IMR-90 (cell line): ENCODE measurements at regions not wholly inside any gene's neighbourhood (a gene's known extent, or its start where the extent isn't known, plus 50 kb on each side); places are given as distances from the start of the nearest gene placed in this dataset.

Source experiments
- ATAC-seq: fragments of 200-7000 bp; cut with Tn5 transposase; 2 replicates; pipeline ENCODE4 v1.9.1; 2020; ENCODE audit warnings: low read depth, mild to moderate bottlenecking, moderate library complexity
- BruUV-seq: library from RNA; stranded (reverse); fragments of 400-500 nt; replicated peaks from 2 replicates; lab custom pipeline; 2021; lab: Mats Ljungman, UMichigan
- CTCF ChIA-PET: fragments of 300-600 bp; formaldehyde crosslinking; extraction: SDS; loops from one replicate; lab custom pipeline; 2021; ENCODE audit warnings: antibody characterized with exemption; lab: Yijun Ruan, JAX
- POLR2A ChIA-PET: fragments of 300-600 bp; sonication (Branson Sonifier 250); formaldehyde crosslinking; loops from one replicate; lab custom pipeline; 2022; ENCODE audit warnings: antibody characterized with exemption; ENCODE audit not compliant: unreplicated experiment; lab: Charles Lee
- DNase-seq: peaks from one replicate; pipeline ENCODE4 v3.0.0; 2013
- H2AFZ ChIP-seq: replicated peaks from 2 replicates; pipeline ENCODE3; 2013; ENCODE audit warnings: low read length, mild to moderate bottlenecking; ENCODE audit not compliant: poor library complexity
- H2AK5ac ChIP-seq: 2 replicates; pipeline ENCODE4 v1.6.1; 2013; ENCODE audit warnings: low read depth, low read length, inconsistent platforms
- H2AK9ac ChIP-seq: replicated peaks from 2 replicates; pipeline ENCODE3; 2013; ENCODE audit warnings: mild to moderate bottlenecking, low read depth, low read length, moderate library complexity; ENCODE audit not compliant: poor library complexity
- H2BK120ac ChIP-seq: 2 replicates; pipeline ENCODE4 v1.6.1; 2013; ENCODE audit warnings: low read depth, low read length, inconsistent platforms
- H2BK15ac ChIP-seq: 3 replicates; pipeline ENCODE4 v1.6.1; 2013; ENCODE audit warnings: low read depth, low read length, inconsistent platforms
- H2BK20ac ChIP-seq: 2 replicates; pipeline ENCODE4 v1.6.1; 2013; ENCODE audit warnings: low read depth, mild to moderate bottlenecking, inconsistent platforms, low read length, moderate library complexity
- H2BK5ac ChIP-seq: 2 replicates; pipeline ENCODE4 v1.6.1; 2013; ENCODE audit warnings: mild to moderate bottlenecking, low read depth, low read length, inconsistent platforms; ENCODE audit not compliant: poor library complexity, severe bottlenecking
- H3K14ac ChIP-seq: replicated peaks from 2 replicates; pipeline ENCODE4 v1.6.1; 2013; ENCODE audit warnings: low read depth, low read length, inconsistent platforms
- H3K18ac ChIP-seq: 2 replicates; pipeline ENCODE4 v1.6.1; 2013; ENCODE audit warnings: low read depth, low read length, control low read depth
- H3K23ac ChIP-seq: 2 replicates; pipeline ENCODE4 v1.6.1; 2013; ENCODE audit warnings: low read depth, low read length, inconsistent platforms
- H3K27ac ChIP-seq: 2 replicates; pipeline ENCODE4 v1.5.1; 2013; ENCODE audit warnings: mild to moderate bottlenecking, control low read depth, low read length; ENCODE audit not compliant: insufficient read depth
- H3K27me3 ChIP-seq: 2 replicates; pipeline ENCODE4 v1.6.1; 2013; ENCODE audit warnings: low read length; ENCODE audit not compliant: control insufficient read depth, insufficient read depth
- H3K36me3 ChIP-seq: 2 replicates; pipeline ENCODE4 v1.6.1; 2013; ENCODE audit warnings: low read length, mixed read lengths; ENCODE audit not compliant: control insufficient read depth, insufficient read depth
- H3K4ac ChIP-seq: 2 replicates; pipeline ENCODE4 v1.6.1; 2013; ENCODE audit warnings: low read depth, low read length, inconsistent platforms
- H3K4me1 ChIP-seq: 2 replicates; pipeline ENCODE4 v1.6.1; 2013; ENCODE audit warnings: low read length, mixed read lengths; ENCODE audit not compliant: control insufficient read depth, insufficient read depth
- H3K4me2 ChIP-seq: 2 replicates; pipeline ENCODE4 v1.6.1; 2013; ENCODE audit warnings: low read depth, mild to moderate bottlenecking, control low read depth, low read length, moderate library complexity
- H3K4me3 ChIP-seq: 2 replicates; pipeline ENCODE4 v1.5.1; 2013; ENCODE audit warnings: low read depth, mild to moderate bottlenecking, control low read depth, low read length, moderate library complexity; ENCODE audit not compliant: insufficient read depth
- H3K56ac ChIP-seq: 2 replicates; pipeline ENCODE4 v1.6.1; 2013; ENCODE audit warnings: low read length, inconsistent platforms; ENCODE audit not compliant: insufficient read depth; ENCODE audit errors: extremely low read depth
- H3K79me1 ChIP-seq, 2 experiments: 2 replicates each; pipeline ENCODE4 v1.6.1; 2013; ENCODE audit warnings: low read length in 2 of 2, inconsistent platforms in 1 of 2, low read depth in 1 of 2
- H3K9ac ChIP-seq: 2 replicates; pipeline ENCODE4 v1.6.1; 2013; ENCODE audit warnings: low read depth, low read length, control low read depth
- H3K9me1 ChIP-seq: 2 replicates; pipeline ENCODE4 v1.6.1; 2013; ENCODE audit warnings: low read length, inconsistent platforms; ENCODE audit not compliant: insufficient read depth
- H3K9me3 ChIP-seq: 2 replicates; pipeline ENCODE4 v1.6.1; 2013; ENCODE audit warnings: low read length; ENCODE audit not compliant: control insufficient read depth, insufficient read depth
- H4K20me1 ChIP-seq: 2 replicates; pipeline ENCODE4 v1.6.1; 2013; ENCODE audit warnings: low read length, inconsistent platforms; ENCODE audit not compliant: insufficient read depth
- H4K5ac ChIP-seq: 2 replicates; pipeline ENCODE4 v1.6.1; 2013; ENCODE audit warnings: mild to moderate bottlenecking, low read depth, low read length, control low read depth
- H4K8ac ChIP-seq, 2 experiments: 2 replicates each; pipeline ENCODE4 v1.6.1; 2013; ENCODE audit warnings: low read depth in 2 of 2, low read length in 2 of 2, control low read depth in 1 of 2, inconsistent platforms in 1 of 2
- H4K91ac ChIP-seq: 2 replicates; pipeline ENCODE4 v1.6.1; 2013; ENCODE audit warnings: low read depth, low read length, inconsistent platforms; ENCODE audit not compliant: insufficient read depth
- BHLHE40 ChIP-seq: fragments of 150-350 bp; IDR thresholded peaks from 2 replicates; pipeline ENCODE4 v1.6.1; 2016; ENCODE audit warnings: mild to moderate bottlenecking, low read depth, low read length
- CEBPB ChIP-seq: IDR thresholded peaks from 2 replicates; pipeline ENCODE4 v1.6.1; 2012; ENCODE audit warnings: low read depth, low read length, improper control_type of control experiment
- FOS ChIP-seq: fragments of 150-350 bp; IDR thresholded peaks from 2 replicates; pipeline ENCODE4 v1.6.1; 2016; ENCODE audit warnings: low read depth, low read length
- MAFK ChIP-seq: IDR thresholded peaks from 2 replicates; pipeline ENCODE4 v1.6.1; 2012; ENCODE audit warnings: low read depth, low read length, improper control_type of control experiment
- MAZ ChIP-seq: IDR thresholded peaks from 2 replicates; pipeline ENCODE4 v1.6.1; 2012; ENCODE audit warnings: low read depth, mild to moderate bottlenecking, low read length, improper control_type of control experiment, moderate library complexity, borderline replicate concordance
- MXI1 ChIP-seq: IDR thresholded peaks from 2 replicates; pipeline ENCODE4 v1.6.1; 2012; ENCODE audit warnings: low read depth, mild to moderate bottlenecking, low read length, moderate library complexity, borderline replicate concordance
- NFE2L2 ChIP-seq: fragments of 150-350 bp; IDR thresholded peaks from 2 replicates; pipeline ENCODE4 v1.6.1; 2016; ENCODE audit warnings: low read depth, mild to moderate bottlenecking, low read length
- POLR2A ChIP-seq: IDR thresholded peaks from 2 replicates; pipeline ENCODE4 v1.6.1; 2012; ENCODE audit warnings: mild to moderate bottlenecking, low read depth, low read length
- RAD21 ChIP-seq: IDR thresholded peaks from 2 replicates; pipeline ENCODE4 v1.6.1; 2012; ENCODE audit warnings: low read length, improper control_type of control experiment
- RCOR1 ChIP-seq: IDR thresholded peaks from 2 replicates; pipeline ENCODE4 v1.6.1; 2012; ENCODE audit warnings: mild to moderate bottlenecking, low read length, improper control_type of control experiment; ENCODE audit not compliant: insufficient replicate concordance
- RFX5 ChIP-seq: IDR thresholded peaks from 2 replicates; pipeline ENCODE4 v1.8.0; 2012; ENCODE audit warnings: low read depth, mild to moderate bottlenecking, low read length, moderate library complexity
- SMC3 ChIP-seq: fragments of 150-350 bp; IDR thresholded peaks from 2 replicates; pipeline ENCODE4 v1.6.1; 2016; ENCODE audit warnings: low read depth, mild to moderate bottlenecking, antibody characterized with exemption, low read length, moderate library complexity
- WGBS, 2 experiments: methylation state at CpG; one replicate each; pipeline versions ENCODE4 v1.1.5 to v1.1.7; 2013; ENCODE audit warnings: missing lambda C conversion rate in 2 of 2; ENCODE audit not compliant: insufficient read length in 1 of 2; ENCODE audit errors: extremely low coverage in 2 of 2; 5-methylcytosine and 5-hydroxymethylcytosine counted together
- dilution Hi-C: fragments of 300-500 bp; cut with HindIII; formaldehyde crosslinking; loops from one replicate; pipeline ENCODE4 v1.14.3; 2018; ENCODE audit warnings: low sequenced_read_pairs; ENCODE audit not compliant: unreplicated experiment
- in situ Hi-C: fragments of 300-500 bp; cut with MboI; formaldehyde crosslinking; loops from 3 replicates; pipeline ENCODE4 v1.14.3; 2019; ENCODE audit warnings: low sequenced_read_pairs, inconsistent platforms, mixed read lengths
- intact Hi-C: fragments of 100-400 bp; cut with micrococcal nuclease; formaldehyde crosslinking; loops from 2 replicates; pipeline ENCODE4 v1.10.0; 2022
- TF ChIP-seq, protein P1 (sequence below): conservative IDR thresholded peaks from 2 replicates; pipeline ENCODE4 v1.5.1; 2012; ENCODE audit warnings: mild to moderate bottlenecking, low read depth, low read length, improper control_type of control experiment
- TF ChIP-seq, protein P2 (sequence below): fragments of 150-350 bp; IDR thresholded peaks from 2 replicates; pipeline ENCODE4 v1.6.1; 2016; ENCODE audit warnings: low read depth, mild to moderate bottlenecking, low read length, moderate library complexity, borderline replicate concordance

GRCh38 chr7:137074391-137075030 is 206.1 kb downstream of the CHRM2 start:
- BruUV-seq = no TSS peak
- H3K18ac ChIP-seq = peak overlapping the region; percentile 100
- dilution Hi-C loops = no loop called here
- H2BK120ac ChIP-seq = peak overlapping the region; percentile 100
- no peaks in the 10 kb centered on the region for H4K20me1 ChIP-seq
- no peak overlapping the region for H2AFZ ChIP-seq
- no CpG with 5 or more reads among the region's 2 CpGs for WGBS, 2 experiments
- H3K9ac ChIP-seq = peak overlapping the region; percentile 82
- H3K4me3 ChIP-seq = peak overlapping the region; percentile 46; the same call in 1 of the 2 replicates
- peak overlapping the region; percentile 37 for H2AK9ac ChIP-seq
- DNase-seq = peak; percentile 87
- ATAC-seq = peak; percentile 77
- H2BK20ac ChIP-seq = peak overlapping the region; percentile 100
- H3K27me3 ChIP-seq = no peaks in the 10 kb centered on the region
- peak overlapping the region; percentile 100 for H2AK5ac ChIP-seq
- peak overlapping the region; percentile 100 for H3K27ac ChIP-seq
- H3K36me3 ChIP-seq = peaks cover 9% of the 10 kb centered on the region
- intact Hi-C loops = loop anchor here (1.0 to 5.0 kb wide), 5 partner anchors 49 to 518 kb away; no protein-coding TSS in a partner anchor
- H4K5ac ChIP-seq = peak overlapping the region; percentile 99
- ChIA-PET POLR2A (interaction anchor here (0.8 to 1.1 kb wide), 2 partner anchors 71 to 372 kb away, joined by 3 read pairs; no protein-coding TSS in a partner anchor), CTCF (interaction anchor here (0.6 to 1.5 kb wide), 3 partner anchors 11 to 226 kb away, joined by 3 to 6 read pairs (median 3); no protein-coding TSS in a partner anchor)
- H3K4ac ChIP-seq = peak overlapping the region; percentile 100
- H4K91ac ChIP-seq = peak overlapping the region; percentile 100
- H4K8ac ChIP-seq = peak overlapping the region; percentile 99
- no peak for TF ChIP-seq CEBPB
- no peak for TF ChIP-seq MAZ
- no peak for TF ChIP-seq POLR2A
- TF ChIP-seq RCOR1 = no peak
- TF ChIP-seq MXI1 = no peak
- peak; percentile 87 for TF ChIP-seq FOS
- no peak for TF ChIP-seq RAD21
- TF ChIP-seq RFX5 = no peak
- no peak for TF ChIP-seq SMC3
- TF ChIP-seq, protein P1, sequence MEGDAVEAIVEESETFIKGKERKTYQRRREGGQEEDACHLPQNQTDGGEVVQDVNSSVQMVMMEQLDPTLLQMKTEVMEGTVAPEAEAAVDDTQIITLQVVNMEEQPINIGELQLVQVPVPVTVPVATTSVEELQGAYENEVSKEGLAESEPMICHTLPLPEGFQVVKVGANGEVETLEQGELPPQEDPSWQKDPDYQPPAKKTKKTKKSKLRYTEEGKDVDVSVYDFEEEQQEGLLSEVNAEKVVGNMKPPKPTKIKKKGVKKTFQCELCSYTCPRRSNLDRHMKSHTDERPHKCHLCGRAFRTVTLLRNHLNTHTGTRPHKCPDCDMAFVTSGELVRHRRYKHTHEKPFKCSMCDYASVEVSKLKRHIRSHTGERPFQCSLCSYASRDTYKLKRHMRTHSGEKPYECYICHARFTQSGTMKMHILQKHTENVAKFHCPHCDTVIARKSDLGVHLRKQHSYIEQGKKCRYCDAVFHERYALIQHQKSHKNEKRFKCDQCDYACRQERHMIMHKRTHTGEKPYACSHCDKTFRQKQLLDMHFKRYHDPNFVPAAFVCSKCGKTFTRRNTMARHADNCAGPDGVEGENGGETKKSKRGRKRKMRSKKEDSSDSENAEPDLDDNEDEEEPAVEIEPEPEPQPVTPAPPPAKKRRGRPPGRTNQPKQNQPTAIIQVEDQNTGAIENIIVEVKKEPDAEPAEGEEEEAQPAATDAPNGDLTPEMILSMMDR = no peak
- TF ChIP-seq, protein P2, sequence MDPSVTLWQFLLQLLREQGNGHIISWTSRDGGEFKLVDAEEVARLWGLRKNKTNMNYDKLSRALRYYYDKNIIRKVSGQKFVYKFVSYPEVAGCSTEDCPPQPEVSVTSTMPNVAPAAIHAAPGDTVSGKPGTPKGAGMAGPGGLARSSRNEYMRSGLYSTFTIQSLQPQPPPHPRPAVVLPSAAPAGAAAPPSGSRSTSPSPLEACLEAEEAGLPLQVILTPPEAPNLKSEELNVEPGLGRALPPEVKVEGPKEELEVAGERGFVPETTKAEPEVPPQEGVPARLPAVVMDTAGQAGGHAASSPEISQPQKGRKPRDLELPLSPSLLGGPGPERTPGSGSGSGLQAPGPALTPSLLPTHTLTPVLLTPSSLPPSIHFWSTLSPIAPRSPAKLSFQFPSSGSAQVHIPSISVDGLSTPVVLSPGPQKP = no peak
- no peak for TF ChIP-seq NFE2L2
- TF ChIP-seq BHLHE40 = peak; percentile 15; the same call in 1 of the 2 replicates
- TF ChIP-seq MAFK = no peak; the same call in 1 of the 2 replicates
- in situ Hi-C loops = no loop called here
- 0 out of 2 replicates have a peak, but pooled peaks cover 8% of the 10 kb centered on the region for H3K9me1 ChIP-seq
- H3K79me1 ChIP-seq = peaks cover 28 to 41% of the 10 kb centered on the region in 2 experiments; a peak in 3 of 4 replicates
- H3K9me3 ChIP-seq = no peaks in the 10 kb centered on the region
- H3K14ac ChIP-seq = peak overlapping the region; percentile 100
- peak overlapping the region; percentile 100 for H3K23ac ChIP-seq
- H2BK15ac ChIP-seq = peak overlapping the region; percentile 97
- peak overlapping the region; percentile 97 for H3K56ac ChIP-seq
- H3K4me1 ChIP-seq = peaks cover 18% of the 10 kb centered on the region
- H2BK5ac ChIP-seq = peak overlapping the region; percentile 100
- peak overlapping the region; percentile 93 for H3K4me2 ChIP-seq
